Gastroesophageal sphincter (tissue), 3 donors: ENCODE measurements at regions not wholly inside any gene's neighbourhood (a gene's known extent, or its start where the extent isn't known, plus 50 kb on each side); places are given as distances from the start of the nearest gene placed in this dataset.

Experiments
- EP300 ChIP-seq: sonication (generic); formaldehyde crosslinking; IDR thresholded peaks from one replicate; pipeline ENCODE4 v1.6.1; 2017; ENCODE audit warnings: antibody characterized with exemption, mild to moderate bottlenecking
- POLR2A ChIP-seq, 2 donors: fragments of 450-650 bp; IDR thresholded peaks; one replicate each; pipeline ENCODE4 v1.6.1; 2017; ENCODE audit warnings: antibody characterized with exemption in 2 of 2, mild to moderate bottlenecking in 2 of 2, moderate library complexity in 1 of 2
- TF ChIP-seq, protein P1 (sequence below), 4 experiments: fragments of 200-600 bp in 2 of 4; fragments of 450-650 bp in 2 of 4; sonication (generic) in 1 of 4; IDR thresholded peaks; one replicate each; pipeline ENCODE4 v1.5.1; 2017 to 2019; ENCODE audit warnings: antibody characterized with exemption in 4 of 4, mild to moderate bottlenecking in 2 of 4, moderate library complexity in 2 of 4

DNA sequence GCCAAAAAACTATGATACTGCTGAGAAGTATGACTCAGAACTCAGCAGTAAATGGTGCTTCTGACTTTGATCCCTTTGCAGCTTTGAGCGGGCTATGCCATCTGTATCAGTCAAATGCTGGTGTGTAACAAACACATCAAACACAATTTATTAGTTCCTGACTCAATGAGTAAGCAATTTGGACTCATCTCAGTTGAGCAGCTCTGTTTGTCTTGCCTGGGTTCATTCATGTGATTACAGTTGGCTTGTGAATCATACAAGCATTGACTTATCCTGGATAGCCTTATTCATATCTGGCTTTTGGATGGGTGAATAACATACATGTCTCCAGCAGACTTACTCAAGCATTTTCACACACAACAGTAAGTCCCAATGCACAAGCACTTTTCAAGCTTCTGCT lies 858.8 kb downstream of the METTL15 start:
- TF ChIP-seq POLR2A (IDR thresholded peaks at IDR 0.05) (no peak), EP300 (no peak)
- TF ChIP-seq, protein P1, sequence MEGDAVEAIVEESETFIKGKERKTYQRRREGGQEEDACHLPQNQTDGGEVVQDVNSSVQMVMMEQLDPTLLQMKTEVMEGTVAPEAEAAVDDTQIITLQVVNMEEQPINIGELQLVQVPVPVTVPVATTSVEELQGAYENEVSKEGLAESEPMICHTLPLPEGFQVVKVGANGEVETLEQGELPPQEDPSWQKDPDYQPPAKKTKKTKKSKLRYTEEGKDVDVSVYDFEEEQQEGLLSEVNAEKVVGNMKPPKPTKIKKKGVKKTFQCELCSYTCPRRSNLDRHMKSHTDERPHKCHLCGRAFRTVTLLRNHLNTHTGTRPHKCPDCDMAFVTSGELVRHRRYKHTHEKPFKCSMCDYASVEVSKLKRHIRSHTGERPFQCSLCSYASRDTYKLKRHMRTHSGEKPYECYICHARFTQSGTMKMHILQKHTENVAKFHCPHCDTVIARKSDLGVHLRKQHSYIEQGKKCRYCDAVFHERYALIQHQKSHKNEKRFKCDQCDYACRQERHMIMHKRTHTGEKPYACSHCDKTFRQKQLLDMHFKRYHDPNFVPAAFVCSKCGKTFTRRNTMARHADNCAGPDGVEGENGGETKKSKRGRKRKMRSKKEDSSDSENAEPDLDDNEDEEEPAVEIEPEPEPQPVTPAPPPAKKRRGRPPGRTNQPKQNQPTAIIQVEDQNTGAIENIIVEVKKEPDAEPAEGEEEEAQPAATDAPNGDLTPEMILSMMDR (IDR thresholded peaks at IDR 0.05), result no peak
